SK-N-SH (cell line): ENCODE measurements at regions not wholly inside any gene's neighbourhood (a gene's known extent, or its start where the extent isn't known, plus 50 kb on each side); places are given as distances from the start of the nearest gene placed in this dataset.

Source experiments
- CTCF ChIA-PET: fragments of 300-600, 350-600 bp; formaldehyde crosslinking; extraction: SDS; loops from one replicate; lab custom pipeline; 2021; lab: Yijun Ruan, JAX
- POLR2A ChIA-PET: fragments of 350-600 bp; sonication (Branson Sonifier 250); formaldehyde crosslinking; extraction: SDS; loops from one replicate; lab custom pipeline; 2020; ENCODE audit warnings: antibody characterized with exemption, inconsistent platforms; lab: Yijun Ruan, JAX
- DNase-seq: peaks from one replicate; pipeline ENCODE4 v3.0.0; 2012
- H2AFZ ChIP-seq: fragments of 200-600 bp; sonication (generic); 2 replicates; pipeline ENCODE4 v1.8.1; 2016; ENCODE audit warnings: antibody characterized with exemption, mild to moderate bottlenecking, low read depth
- H3F3A ChIP-seq: fragments of 200-600 bp; sonication (generic); replicated peaks from 2 replicates; pipeline ENCODE3; 2016; ENCODE audit warnings: antibody characterized with exemption, mild to moderate bottlenecking; ENCODE audit not compliant: insufficient read depth
- H3K27ac ChIP-seq, 2 experiments: fragments of 200-500 bp in 1 of 2; fragments of 200-600 bp in 1 of 2; sonication (Bioruptor generic) in 1 of 2; sonication (generic), shearing (Covaris generic) in 1 of 2; 2 replicates each; pipeline versions ENCODE4 v1.5.1 to v1.6.1; 2014 to 2016; ENCODE audit warnings: low read depth in 2 of 2, inconsistent platforms in 1 of 2, low read length in 1 of 2, mild to moderate bottlenecking in 1 of 2, mixed read lengths in 1 of 2
- H3K27me3 ChIP-seq: fragments of 200-600 bp; sonication (generic), shearing (Covaris generic); 2 replicates; pipeline ENCODE4 v1.6.1; 2016; ENCODE audit warnings: mixed run types; ENCODE audit not compliant: insufficient read depth
- H3K36me3 ChIP-seq, 2 experiments: fragments of 200-500 bp in 1 of 2; fragments of 200-600 bp in 1 of 2; sonication (Bioruptor generic) in 1 of 2; sonication (generic) in 1 of 2; replicated peaks in 1 of 2; 2 replicates each; pipeline versions ENCODE3 to v1.5.1; 2014 to 2016; ENCODE audit warnings: low read length in 1 of 2, mild to moderate bottlenecking in 1 of 2; ENCODE audit not compliant: insufficient read depth in 2 of 2, control insufficient read depth in 1 of 2
- H3K4me1 ChIP-seq, 2 experiments: fragments of 200-500 bp in 1 of 2; fragments of 200-600 bp in 1 of 2; sonication (Bioruptor generic) in 1 of 2; sonication (generic), shearing (Covaris generic) in 1 of 2; 2 replicates each; pipeline versions ENCODE4 v1.5.1 to v1.6.1; 2014 to 2016; ENCODE audit warnings: low read depth in 1 of 2, low read length in 1 of 2, mixed run types in 1 of 2; ENCODE audit not compliant: insufficient read depth in 2 of 2, control insufficient read depth in 1 of 2
- H3K4me2 ChIP-seq: fragments of 200-600 bp; sonication (generic), shearing (Covaris generic); 2 replicates; pipeline ENCODE4 v1.6.1; 2017; ENCODE audit warnings: mixed run types
- H3K4me3 ChIP-seq, 2 experiments: fragments of 200-500 bp in 1 of 2; fragments of 200-600 bp in 1 of 2; sonication (Bioruptor generic) in 1 of 2; sonication (generic), shearing (Covaris generic) in 1 of 2; 2 replicates each; pipeline versions ENCODE4 v1.5.1 to v1.8.1; 2014 to 2016; ENCODE audit warnings: low read depth in 2 of 2, inconsistent platforms in 1 of 2, low read length in 1 of 2, mild to moderate bottlenecking in 1 of 2, mixed read lengths in 1 of 2, moderate library complexity in 1 of 2
- H3K79me2 ChIP-seq: fragments of 200-600 bp; sonication (generic); 2 replicates; pipeline ENCODE4 v1.8.1; 2017; ENCODE audit warnings: mild to moderate bottlenecking; ENCODE audit not compliant: insufficient read depth
- H3K9ac ChIP-seq: fragments of 200-600 bp; sonication (generic); 2 replicates; pipeline ENCODE4 v1.6.1; 2017; ENCODE audit warnings: mixed run types
- H3K9me2 ChIP-seq: fragments of 200-600 bp; sonication (generic); 2 replicates; pipeline ENCODE4 v1.6.1; 2017; ENCODE audit warnings: mixed run types
- H3K9me3 ChIP-seq: fragments of 200-600 bp; sonication (generic); 2 replicates; pipeline ENCODE4 v1.6.1; 2017; ENCODE audit warnings: mixed run types, mild to moderate bottlenecking, moderate library complexity
- H4K20me1 ChIP-seq: fragments of 200-600 bp; sonication (generic); 2 replicates; pipeline ENCODE4 v1.6.1; 2017; ENCODE audit warnings: mild to moderate bottlenecking, mixed run types; ENCODE audit not compliant: insufficient read depth
- CHD2 ChIP-seq: fragments of 150-350 bp; IDR thresholded peaks from 2 replicates; pipeline ENCODE4 v1.6.1; 2018; ENCODE audit warnings: low read length; ENCODE audit not compliant: partially characterized antibody
- EP300 ChIP-seq, 2 experiments: IDR thresholded peaks; 2 replicates each; pipeline versions ENCODE4 v1.4.0 to v1.6.1; 2012; ENCODE audit warnings: borderline replicate concordance in 1 of 2, low read depth in 1 of 2, low read length in 1 of 2
- EZH2phosphoT487 ChIP-seq: fragments of 200-600 bp; sonication (generic); IDR thresholded peaks from 2 replicates; pipeline ENCODE4 v1.6.1; 2017; ENCODE audit warnings: low read depth, mixed run types, mild to moderate bottlenecking, antibody characterized with exemption, moderate library complexity, borderline replicate concordance
- FOXJ3 ChIP-seq: sonication (generic); formaldehyde crosslinking; IDR thresholded peaks from 2 replicates; pipeline ENCODE4 v1.5.1; 2020; ENCODE audit warnings: mild to moderate bottlenecking, missing genetic modification reagents
- FOXM1 ChIP-seq: IDR thresholded peaks from 2 replicates; pipeline ENCODE4 v1.4.0; 2012; ENCODE audit warnings: low read depth, mild to moderate bottlenecking
- GABPA ChIP-seq: IDR thresholded peaks from 2 replicates; pipeline ENCODE4 v1.4.0; 2012; ENCODE audit warnings: low read depth, mild to moderate bottlenecking
- GATA2 ChIP-seq: sonication (generic); formaldehyde crosslinking; IDR thresholded peaks from 2 replicates; pipeline ENCODE4 v1.5.0; 2020; ENCODE audit warnings: mild to moderate bottlenecking, missing genetic modification reagents
- MEF2A ChIP-seq: IDR thresholded peaks from 2 replicates; pipeline ENCODE4 v1.4.0; 2012; ENCODE audit warnings: low read depth, borderline replicate concordance
- NRF1 ChIP-seq: IDR thresholded peaks from 2 replicates; pipeline ENCODE4 v1.6.1; 2012; ENCODE audit warnings: low read depth, mild to moderate bottlenecking, low read length
- POLR2AphosphoS5 ChIP-seq: IDR thresholded peaks from 2 replicates; pipeline ENCODE4 v1.6.1; 2012; ENCODE audit warnings: low read depth, low read length
- RAD21 ChIP-seq: IDR thresholded peaks from 2 replicates; pipeline ENCODE4 v1.6.1; 2012; ENCODE audit warnings: mild to moderate bottlenecking, low read length
- RXRA ChIP-seq: IDR thresholded peaks from 2 replicates; pipeline ENCODE4 v1.4.0; 2012; ENCODE audit warnings: low read depth, mild to moderate bottlenecking, borderline replicate concordance
- SMC3 ChIP-seq: IDR thresholded peaks from 2 replicates; pipeline ENCODE4 v1.6.1; 2012; ENCODE audit warnings: low read depth, low read length, improper control_type of control experiment
- TAF1 ChIP-seq: IDR thresholded peaks from 2 replicates; pipeline ENCODE4 v1.6.1; 2012; ENCODE audit warnings: low read depth, mild to moderate bottlenecking, low read length, moderate library complexity, borderline replicate concordance
- TEAD4 ChIP-seq: IDR thresholded peaks from 2 replicates; pipeline ENCODE4 v1.4.0; 2012; ENCODE audit warnings: mild to moderate bottlenecking, borderline replicate concordance; ENCODE audit not compliant: insufficient read depth
- YY1 ChIP-seq: IDR thresholded peaks from 2 replicates; pipeline ENCODE4 v1.4.0; 2012; ENCODE audit warnings: low read depth, mild to moderate bottlenecking
- WGBS: methylation state at CpG from one replicate; pipeline ENCODE4 v1.1.6; 2017; ENCODE audit warnings: low lambda C conversion rate; 5-methylcytosine and 5-hydroxymethylcytosine counted together
- TF ChIP-seq, protein P1 (sequence below): IDR thresholded peaks from 2 replicates; pipeline ENCODE4 v1.6.1; 2012; ENCODE audit warnings: mild to moderate bottlenecking, low read depth, low read length, moderate library complexity

DNA sequence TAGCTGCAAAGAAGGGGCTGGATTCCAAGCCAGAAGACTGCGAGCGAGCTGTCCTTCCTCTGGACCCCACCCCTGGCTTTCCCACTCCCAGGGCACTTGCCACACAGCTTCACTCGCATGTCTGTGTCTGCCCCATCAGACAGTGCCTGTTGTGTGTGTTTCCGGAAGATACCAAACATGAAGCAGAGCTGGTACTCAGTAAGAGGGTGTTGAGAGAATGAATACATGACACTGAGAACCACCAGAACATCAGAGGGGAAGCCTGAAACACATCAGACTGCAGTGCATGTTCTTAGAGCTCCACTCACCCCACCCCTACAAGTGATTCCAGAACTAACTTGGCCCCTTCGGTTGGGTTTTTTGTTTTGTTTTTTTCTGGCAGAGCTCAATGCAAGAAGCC lies 181.5 kb downstream of the TTC32 start:
- Histone ChIP-seq H3K9ac (no peak overlapping the region), H3K27ac (no peak overlapping the region), H3K4me1 (no peaks in the 10 kb centered on the region), H3K4me2 (no peak overlapping the region), H3K4me3 (no peak overlapping the region), H3K9me2 (no peaks in the 10 kb centered on the region), H2AFZ (no peak overlapping the region), H4K20me1 (no peaks in the 10 kb centered on the region), H3K36me3 (no peaks in the 10 kb centered on the region), H3F3A (no peaks in the 10 kb centered on the region), H3K27me3 (peaks cover 21% of the 10 kb centered on the region; the same call in 1 of the 2 replicates), H3K9me3 (no peaks in the 10 kb centered on the region), H3K79me2 (no peaks in the 10 kb centered on the region)
- CTCF ChIA-PET: no interaction called here
- POLR2A ChIA-PET: no interaction called here
- TF ChIP-seq RAD21 (no peak), YY1 (no peak), TAF1 (no peak), FOXM1 (no peak), GATA2 (CRISPR knock-in tag) (no peak), RXRA (no peak), SMC3 (no peak), NRF1 (no peak)
- no peak for DNase-seq
- 23% methylated on average over 5 of the region's 5 CpGs for WGBS

DNA sequence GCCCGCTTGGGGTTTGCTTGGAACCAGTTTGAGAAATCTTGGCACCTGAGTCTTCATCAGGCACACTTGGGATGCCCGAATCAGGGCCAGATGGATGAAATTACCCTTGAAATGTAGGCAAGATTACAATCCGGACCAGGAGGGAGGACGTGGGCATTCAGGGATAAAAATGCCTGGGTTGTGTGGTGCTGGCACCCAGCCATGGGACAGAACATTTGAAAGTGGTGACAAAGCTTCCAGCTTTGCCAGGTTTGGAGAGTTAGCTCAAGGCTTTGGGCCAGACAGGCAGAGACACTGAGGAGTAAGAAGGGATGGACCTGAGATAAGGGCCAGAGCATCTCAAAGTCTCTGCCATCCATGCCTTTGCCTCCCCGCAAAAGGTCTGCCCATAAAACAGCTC lies 182.2 kb downstream of the TTC32 start:
- H3K27me3 ChIP-seq: peaks cover 24% of the 10 kb centered on the region; the same call in 1 of the 2 replicates
- H4K20me1 ChIP-seq: no peaks in the 10 kb centered on the region
- H2AFZ ChIP-seq: no peak overlapping the region
- H3K27ac ChIP-seq: no peak overlapping the region
- no peaks in the 10 kb centered on the region for H3K9me3 ChIP-seq
- CTCF ChIA-PET: no interaction called here
- H3K9me2 ChIP-seq: no peaks in the 10 kb centered on the region
- no peak overlapping the region for H3K4me2 ChIP-seq
- H3K4me1 ChIP-seq: no peaks in the 10 kb centered on the region
- no peaks in the 10 kb centered on the region for H3K79me2 ChIP-seq
- 12% methylated on average over 5 of the region's 5 CpGs for WGBS
- TF ChIP-seq POLR2AphosphoS5: no peak
- H3F3A ChIP-seq: no peaks in the 10 kb centered on the region
- DNase-seq: no peak
- no peaks in the 10 kb centered on the region for H3K36me3 ChIP-seq
- no peak overlapping the region for H3K9ac ChIP-seq
- no peak overlapping the region for H3K4me3 ChIP-seq
- POLR2A ChIA-PET: no interaction called here

DNA sequence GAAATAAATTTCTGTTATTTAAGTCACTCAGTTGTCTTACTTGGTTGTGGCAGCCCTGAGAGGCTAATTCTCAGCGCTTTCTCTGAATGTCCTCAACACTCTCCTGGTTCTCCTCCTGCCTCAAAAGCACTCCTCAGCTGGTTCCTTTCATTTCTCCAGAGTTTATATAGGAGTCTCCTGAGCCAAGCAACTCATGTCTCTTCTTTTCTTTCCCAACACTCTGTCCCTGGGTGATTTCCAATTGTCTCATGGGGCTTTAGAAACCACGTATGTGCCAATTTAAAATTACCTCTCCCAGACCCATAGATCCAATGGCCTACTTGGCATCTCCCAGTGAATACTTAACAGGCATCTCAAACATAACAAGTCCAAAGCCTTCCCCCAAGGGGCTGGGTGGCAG lies 184.3 kb downstream of the TTC32 start:
- Histone ChIP-seq H3K9me3 (no peaks in the 10 kb centered on the region), H3K9me2 (no peaks in the 10 kb centered on the region), H4K20me1 (no peaks in the 10 kb centered on the region), H3K79me2 (no peaks in the 10 kb centered on the region), H3K4me1 (no peaks in the 10 kb centered on the region), H3K4me3 (no peak overlapping the region), H3K9ac (no peak overlapping the region), H3K4me2 (no peak overlapping the region), H2AFZ (no peak overlapping the region), H3K36me3 (no peaks in the 10 kb centered on the region), H3F3A (no peaks in the 10 kb centered on the region), H3K27me3 (peaks cover 34% of the 10 kb centered on the region; the same call in 1 of the 2 replicates), H3K27ac (no peak overlapping the region)
- WGBS: 27% methylated on average over 2 of the region's 2 CpGs
- CTCF ChIA-PET: no interaction called here
- DNase-seq: no peak
- TF ChIP-seq EZH2phosphoT487 (no peak), CHD2 (no peak), FOXJ3 (CRISPR knock-in tag) (no peak), TEAD4 (no peak), EP300 (IDR thresholded peaks at IDR 0.05; ENCODE audit: borderline replicate concordance in 1 of 2, low read depth in 1 of 2, low read length in 1 of 2) (no peak), MEF2A (no peak), RXRA (no peak), GABPA (no peak)
- TF ChIP-seq, protein P1, sequence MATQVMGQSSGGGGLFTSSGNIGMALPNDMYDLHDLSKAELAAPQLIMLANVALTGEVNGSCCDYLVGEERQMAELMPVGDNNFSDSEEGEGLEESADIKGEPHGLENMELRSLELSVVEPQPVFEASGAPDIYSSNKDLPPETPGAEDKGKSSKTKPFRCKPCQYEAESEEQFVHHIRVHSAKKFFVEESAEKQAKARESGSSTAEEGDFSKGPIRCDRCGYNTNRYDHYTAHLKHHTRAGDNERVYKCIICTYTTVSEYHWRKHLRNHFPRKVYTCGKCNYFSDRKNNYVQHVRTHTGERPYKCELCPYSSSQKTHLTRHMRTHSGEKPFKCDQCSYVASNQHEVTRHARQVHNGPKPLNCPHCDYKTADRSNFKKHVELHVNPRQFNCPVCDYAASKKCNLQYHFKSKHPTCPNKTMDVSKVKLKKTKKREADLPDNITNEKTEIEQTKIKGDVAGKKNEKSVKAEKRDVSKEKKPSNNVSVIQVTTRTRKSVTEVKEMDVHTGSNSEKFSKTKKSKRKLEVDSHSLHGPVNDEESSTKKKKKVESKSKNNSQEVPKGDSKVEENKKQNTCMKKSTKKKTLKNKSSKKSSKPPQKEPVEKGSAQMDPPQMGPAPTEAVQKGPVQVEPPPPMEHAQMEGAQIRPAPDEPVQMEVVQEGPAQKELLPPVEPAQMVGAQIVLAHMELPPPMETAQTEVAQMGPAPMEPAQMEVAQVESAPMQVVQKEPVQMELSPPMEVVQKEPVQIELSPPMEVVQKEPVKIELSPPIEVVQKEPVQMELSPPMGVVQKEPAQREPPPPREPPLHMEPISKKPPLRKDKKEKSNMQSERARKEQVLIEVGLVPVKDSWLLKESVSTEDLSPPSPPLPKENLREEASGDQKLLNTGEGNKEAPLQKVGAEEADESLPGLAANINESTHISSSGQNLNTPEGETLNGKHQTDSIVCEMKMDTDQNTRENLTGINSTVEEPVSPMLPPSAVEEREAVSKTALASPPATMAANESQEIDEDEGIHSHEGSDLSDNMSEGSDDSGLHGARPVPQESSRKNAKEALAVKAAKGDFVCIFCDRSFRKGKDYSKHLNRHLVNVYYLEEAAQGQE: no peak
- POLR2A ChIA-PET: no interaction called here
